ENCODE measurements at regions not wholly inside any gene's neighbourhood (a gene's known extent, or its start where the extent isn't known, plus 50 kb on each side); places are given as distances from the start of the nearest gene placed in this dataset.

DNA sequence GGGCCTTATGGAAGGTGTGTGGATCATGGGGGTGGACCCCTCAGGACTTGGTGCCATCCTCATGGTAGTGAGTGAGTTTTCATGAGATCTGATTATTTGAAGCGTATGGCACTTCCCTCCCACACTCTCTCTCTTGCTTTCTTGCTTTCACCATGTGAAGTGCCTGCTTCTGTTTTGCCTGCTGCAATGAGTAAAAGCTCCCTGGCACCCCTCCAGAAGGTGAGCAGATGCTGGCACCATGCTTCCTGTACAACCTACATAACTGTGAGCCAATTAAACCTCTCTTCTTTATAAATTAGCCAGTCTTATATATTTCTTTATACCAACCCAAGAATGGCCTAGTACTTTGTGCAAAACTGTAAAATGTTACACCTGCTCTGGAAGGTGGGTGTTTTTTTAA, 396.8 kb upstream of the HS3ST5 start:
- no peaks in the 10 kb centered on the region for H3K79me2 ChIP-seq (ENCODE audit: control insufficient read depth, insufficient read depth, low read length)
- H2AFZ ChIP-seq (ENCODE audit: control insufficient read depth, low read depth, low read length), result no peak overlapping the region
- H3K4me3 ChIP-seq, result no peak overlapping the region
- no peaks in the 10 kb centered on the region for H3K36me3 ChIP-seq (ENCODE audit: control insufficient read depth in 2 of 2, insufficient read depth in 2 of 2, low read length in 1 of 2)
- no peaks in the 10 kb centered on the region for H3K27me3 ChIP-seq (replicated peaks in 1 of 2; ENCODE audit: control insufficient read depth in 2 of 2, insufficient read depth in 2 of 2, low read length in 1 of 2)
- TF ChIP-seq STAT3 (IDR thresholded peaks at IDR 0.05; ENCODE audit: low read depth, low read length) (no peak), MTA2 (IDR thresholded peaks at IDR 0.05; ENCODE audit: low read depth) (no peak)
- TF ChIP-seq, protein P1, sequence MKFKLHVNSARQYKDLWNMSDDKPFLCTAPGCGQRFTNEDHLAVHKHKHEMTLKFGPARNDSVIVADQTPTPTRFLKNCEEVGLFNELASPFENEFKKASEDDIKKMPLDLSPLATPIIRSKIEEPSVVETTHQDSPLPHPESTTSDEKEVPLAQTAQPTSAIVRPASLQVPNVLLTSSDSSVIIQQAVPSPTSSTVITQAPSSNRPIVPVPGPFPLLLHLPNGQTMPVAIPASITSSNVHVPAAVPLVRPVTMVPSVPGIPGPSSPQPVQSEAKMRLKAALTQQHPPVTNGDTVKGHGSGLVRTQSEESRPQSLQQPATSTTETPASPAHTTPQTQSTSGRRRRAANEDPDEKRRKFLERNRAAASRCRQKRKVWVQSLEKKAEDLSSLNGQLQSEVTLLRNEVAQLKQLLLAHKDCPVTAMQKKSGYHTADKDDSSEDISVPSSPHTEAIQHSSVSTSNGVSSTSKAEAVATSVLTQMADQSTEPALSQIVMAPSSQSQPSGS (IDR thresholded peaks at IDR 0.05; ENCODE audit: low read length), result no peak
- TF ChIP-seq, protein P2, sequence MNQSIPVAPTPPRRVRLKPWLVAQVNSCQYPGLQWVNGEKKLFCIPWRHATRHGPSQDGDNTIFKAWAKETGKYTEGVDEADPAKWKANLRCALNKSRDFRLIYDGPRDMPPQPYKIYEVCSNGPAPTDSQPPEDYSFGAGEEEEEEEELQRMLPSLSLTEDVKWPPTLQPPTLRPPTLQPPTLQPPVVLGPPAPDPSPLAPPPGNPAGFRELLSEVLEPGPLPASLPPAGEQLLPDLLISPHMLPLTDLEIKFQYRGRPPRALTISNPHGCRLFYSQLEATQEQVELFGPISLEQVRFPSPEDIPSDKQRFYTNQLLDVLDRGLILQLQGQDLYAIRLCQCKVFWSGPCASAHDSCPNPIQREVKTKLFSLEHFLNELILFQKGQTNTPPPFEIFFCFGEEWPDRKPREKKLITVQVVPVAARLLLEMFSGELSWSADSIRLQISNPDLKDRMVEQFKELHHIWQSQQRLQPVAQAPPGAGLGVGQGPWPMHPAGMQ (IDR thresholded peaks at IDR 0.05; ENCODE audit: borderline replicate concordance), result no peak
- TF ChIP-seq, protein P3, sequence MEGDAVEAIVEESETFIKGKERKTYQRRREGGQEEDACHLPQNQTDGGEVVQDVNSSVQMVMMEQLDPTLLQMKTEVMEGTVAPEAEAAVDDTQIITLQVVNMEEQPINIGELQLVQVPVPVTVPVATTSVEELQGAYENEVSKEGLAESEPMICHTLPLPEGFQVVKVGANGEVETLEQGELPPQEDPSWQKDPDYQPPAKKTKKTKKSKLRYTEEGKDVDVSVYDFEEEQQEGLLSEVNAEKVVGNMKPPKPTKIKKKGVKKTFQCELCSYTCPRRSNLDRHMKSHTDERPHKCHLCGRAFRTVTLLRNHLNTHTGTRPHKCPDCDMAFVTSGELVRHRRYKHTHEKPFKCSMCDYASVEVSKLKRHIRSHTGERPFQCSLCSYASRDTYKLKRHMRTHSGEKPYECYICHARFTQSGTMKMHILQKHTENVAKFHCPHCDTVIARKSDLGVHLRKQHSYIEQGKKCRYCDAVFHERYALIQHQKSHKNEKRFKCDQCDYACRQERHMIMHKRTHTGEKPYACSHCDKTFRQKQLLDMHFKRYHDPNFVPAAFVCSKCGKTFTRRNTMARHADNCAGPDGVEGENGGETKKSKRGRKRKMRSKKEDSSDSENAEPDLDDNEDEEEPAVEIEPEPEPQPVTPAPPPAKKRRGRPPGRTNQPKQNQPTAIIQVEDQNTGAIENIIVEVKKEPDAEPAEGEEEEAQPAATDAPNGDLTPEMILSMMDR (IDR thresholded peaks at IDR 0.05 in 2 of 3, conservative IDR thresholded peaks at IDR 0.05 in 1 of 3; ENCODE audit: control insufficient read depth in 2 of 3, extremely low read depth in 1 of 3, insufficient read depth in 1 of 3, low read depth in 3 of 3, low read length in 3 of 3), result no peak
- no peaks in the 10 kb centered on the region for H3K4me1 ChIP-seq (ENCODE audit: control insufficient read depth, insufficient read depth, low read length)
- H3K4me2 ChIP-seq (ENCODE audit: control insufficient read depth, insufficient read depth), result no peak overlapping the region
- intact Hi-C loops (cut with micrococcal nuclease; ENCODE audit: unreplicated experiment), result loop anchor here (10.0 kb wide), 1 partner anchor 215 kb away; no protein-coding TSS in a partner anchor
- RAD21 ChIA-PET (ENCODE audit: unreplicated experiment), result no interaction called here
- H3K9me3 ChIP-seq (replicated peaks; ENCODE audit: control insufficient read depth, insufficient read depth, low read length), result no peaks in the 10 kb centered on the region
- H3K9ac ChIP-seq (ENCODE audit: control insufficient read depth, insufficient read depth, low read length), result no peak overlapping the region
- DNase-seq (ENCODE audit: low read depth, low spot score), result no peak
- WGBS (ENCODE audit: insufficient coverage, insufficient replicate concordance, low lambda C conversion rate, missing lambda C conversion rate), result 63% methylated on average over 1 of the region's 1 CpG
- no TSS peak for BruUV-seq (replicated peaks)
- no peak overlapping the region for H3K27ac ChIP-seq (ENCODE audit: control insufficient read depth, insufficient read depth)
- POLR2A ChIA-PET, result no interaction called here
- in situ Hi-C loops (cut with MboI), result no loop called here
- FAIRE-seq, result no peak
- CTCF ChIA-PET, result interaction anchor here (1.0 kb wide), 1 partner anchor 43 kb away, joined by 4 read pairs; no protein-coding TSS in a partner anchor
- no peaks in the 10 kb centered on the region for H4K20me1 ChIP-seq (ENCODE audit: control insufficient read depth, insufficient read depth)
- no peak for ATAC-seq
- SMC1A ChIA-PET (ENCODE audit: uncharacterized antibody, unreplicated experiment), result interaction anchor here (1.2 to 2.6 kb wide), 4 partner anchors 20 to 63 kb away, joined by 3 to 8 read pairs (median 7); no protein-coding TSS in a partner anchor
